H9 (cell line): ENCODE measurements at regions not wholly inside any gene's neighbourhood (a gene's known extent, or its start where the extent isn't known, plus 50 kb on each side); places are given as distances from the start of the nearest gene placed in this dataset.
"Not testable (repeated sequence)": the region's sequence is repeated elsewhere in the genome, so short reads cannot be mapped to it uniquely, and the experiment has no call there.

ENCODE experiments used
- DNase-seq: peaks from one replicate; pipeline ENCODE4 v3.0.0-alpha.2; 2017
- H2AFZ ChIP-seq: one replicate; pipeline ENCODE4 v1.6.1; 2013; ENCODE audit warnings: mild to moderate bottlenecking, low read length, control low read depth, moderate library complexity
- H2AK5ac ChIP-seq: 2 replicates; pipeline ENCODE4 v1.6.1; 2013; ENCODE audit warnings: low read length, control low read depth, mixed read lengths; ENCODE audit not compliant: insufficient read length
- H2BK120ac ChIP-seq: one replicate; pipeline ENCODE4 v1.6.1; 2013; ENCODE audit warnings: low read depth, mild to moderate bottlenecking, low read length, control low read depth, inconsistent platforms; ENCODE audit not compliant: poor library complexity, severe bottlenecking
- H2BK12ac ChIP-seq: 2 replicates; pipeline ENCODE4 v1.6.1; 2013; ENCODE audit warnings: low read length, control low read depth, mixed read lengths, low read depth; ENCODE audit not compliant: insufficient read length
- H2BK15ac ChIP-seq: 2 replicates; pipeline ENCODE4 v1.6.1; 2013; ENCODE audit warnings: low read depth, low read length, control low read depth
- H2BK20ac ChIP-seq: one replicate; pipeline ENCODE4 v1.6.1; 2013; ENCODE audit warnings: low read depth, mild to moderate bottlenecking, low read length, control low read depth, inconsistent platforms; ENCODE audit not compliant: poor library complexity, severe bottlenecking
- H2BK5ac ChIP-seq: 2 replicates; pipeline ENCODE4 v1.6.1; 2013; ENCODE audit warnings: low read length, control low read depth, mixed read lengths; ENCODE audit not compliant: insufficient read length
- H3K14ac ChIP-seq: 2 replicates; pipeline ENCODE4 v1.6.1; 2013; ENCODE audit warnings: low read length, control low read depth; ENCODE audit not compliant: insufficient read depth
- H3K18ac ChIP-seq: 2 replicates; pipeline ENCODE4 v1.6.1; 2013; ENCODE audit warnings: low read depth, mild to moderate bottlenecking, mixed read lengths, low read length, control low read depth; ENCODE audit not compliant: insufficient read length
- H3K23ac ChIP-seq: 2 replicates; pipeline ENCODE4 v1.6.1; 2013; ENCODE audit warnings: low read length, control low read depth, mixed read lengths, low read depth; ENCODE audit not compliant: insufficient read length
- H3K23me2 ChIP-seq: 2 replicates; pipeline ENCODE4 v1.6.1; 2013; ENCODE audit warnings: low read depth, mild to moderate bottlenecking, mixed read lengths, low read length, control low read depth; ENCODE audit not compliant: insufficient read length, poor library complexity, severe bottlenecking
- H3K27ac ChIP-seq: 2 replicates; pipeline ENCODE4 v1.5.1; 2013; ENCODE audit warnings: low read length, control low read depth, mixed read lengths, low read depth; ENCODE audit not compliant: insufficient read length
- H3K27me3 ChIP-seq: 2 replicates; pipeline ENCODE4 v1.6.1; 2013; ENCODE audit warnings: low read length, control low read depth, inconsistent platforms; ENCODE audit not compliant: insufficient read depth
- H3K4ac ChIP-seq: 2 replicates; pipeline ENCODE4 v1.6.1; 2013; ENCODE audit warnings: low read depth, mild to moderate bottlenecking, control low read depth, inconsistent platforms, low read length, moderate library complexity
- H3K4me1 ChIP-seq: 2 replicates; pipeline ENCODE4 v1.6.1; 2013; ENCODE audit warnings: low read length, control low read depth, inconsistent platforms; ENCODE audit not compliant: insufficient read depth
- H3K4me2 ChIP-seq: 2 replicates; pipeline ENCODE4 v1.6.1; 2013; ENCODE audit warnings: low read length, control low read depth, mixed read lengths; ENCODE audit not compliant: insufficient read length, insufficient read depth
- H3K56ac ChIP-seq: 2 replicates; pipeline ENCODE4 v1.6.1; 2013; ENCODE audit warnings: low read depth, mild to moderate bottlenecking, mixed read lengths, low read length, control low read depth; ENCODE audit not compliant: insufficient read length
- H3K79me1 ChIP-seq: 2 replicates; pipeline ENCODE4 v1.6.1; 2013; ENCODE audit warnings: low read depth, mild to moderate bottlenecking, moderate library complexity, low read length, control low read depth, inconsistent platforms; ENCODE audit not compliant: insufficient read depth, poor library complexity, severe bottlenecking
- H3K79me2 ChIP-seq: 2 replicates; pipeline ENCODE4 v1.6.1; 2013; ENCODE audit warnings: low read length, control low read depth, inconsistent platforms; ENCODE audit not compliant: insufficient read depth
- H3K9ac ChIP-seq: 2 replicates; pipeline ENCODE4 v1.6.1; 2013; ENCODE audit warnings: low read length, control low read depth, mixed read lengths; ENCODE audit not compliant: insufficient read length; ENCODE audit errors: extremely low read depth
- H3K9me3 ChIP-seq: one replicate; pipeline ENCODE4 v1.6.1; 2013; ENCODE audit warnings: low read depth, low read length, inconsistent platforms; ENCODE audit not compliant: control insufficient read depth
- H3T11ph ChIP-seq: one replicate; pipeline ENCODE4 v1.6.1; 2013; ENCODE audit warnings: mild to moderate bottlenecking, low read length, control low read depth, inconsistent platforms
- H4K20me1 ChIP-seq: one replicate; pipeline ENCODE4 v1.6.1; 2013; ENCODE audit not compliant: control insufficient read depth, insufficient read length, insufficient read depth
- H4K5ac ChIP-seq: 2 replicates; pipeline ENCODE4 v1.6.1; 2013; ENCODE audit warnings: low read depth, mild to moderate bottlenecking, mixed read lengths, low read length, control low read depth; ENCODE audit not compliant: insufficient read length
- H4K8ac ChIP-seq: replicated peaks from 2 replicates; pipeline ENCODE4 v1.6.1; 2013; ENCODE audit warnings: low read length, control low read depth, mixed read lengths, low read depth; ENCODE audit not compliant: insufficient read length
- H4K91ac ChIP-seq: 2 replicates; pipeline ENCODE4 v1.6.1; 2013; ENCODE audit warnings: low read depth, mild to moderate bottlenecking, moderate library complexity, mixed read lengths, low read length, control low read depth; ENCODE audit not compliant: insufficient read length
- H3K27ac Mint-ChIP-seq, 3 experiments: 2 replicates in 2 of 3; 3 replicates in 1 of 3; pipeline ENCODE4 v1.8.0; 2020 to 2021; ENCODE audit warnings: mixed read lengths in 3 of 3, mild to moderate bottlenecking in 1 of 3, moderate library complexity in 1 of 3
- H3K27me3 Mint-ChIP-seq: 2 replicates; pipeline ENCODE4 v1.8.0; 2021; ENCODE audit warnings: low read depth, mild to moderate bottlenecking, moderate library complexity, mixed read lengths
- H3K36me3 Mint-ChIP-seq, 3 experiments: 2 replicates in 2 of 3; 3 replicates in 1 of 3; pipeline ENCODE4 v1.8.0; 2020 to 2021; ENCODE audit warnings: low read depth in 3 of 3, mixed read lengths in 3 of 3; ENCODE audit not compliant: insufficient read depth in 1 of 3
- H3K4me1 Mint-ChIP-seq, 2 experiments: 2 replicates each; pipeline ENCODE4 v1.8.0; 2020; ENCODE audit warnings: mixed read lengths in 2 of 2
- H3K4me3 Mint-ChIP-seq, 2 experiments: 2 replicates in 1 of 2; 3 replicates in 1 of 2; pipeline ENCODE4 v1.8.0; 2020 to 2021; ENCODE audit warnings: mild to moderate bottlenecking in 2 of 2, mixed read lengths in 2 of 2, moderate library complexity in 1 of 2
- H3K9me3 Mint-ChIP-seq, 2 experiments: 2 replicates in 1 of 2; 3 replicates in 1 of 2; pipeline ENCODE4 v1.8.0; 2020; ENCODE audit warnings: mild to moderate bottlenecking in 2 of 2, mixed read lengths in 2 of 2, moderate library complexity in 1 of 2
- CTCF ChIP-seq: fragments of 200-600 bp; sonication (generic); conservative IDR thresholded peaks from 3 replicates; pipeline ENCODE4 v1.8.0; 2021; ENCODE audit warnings: antibody characterized with exemption, mild to moderate bottlenecking
- whole genome bisulfite sequencing: extraction: QIAGEN DNeasy Blood & Tissue Kit; methylation state at CpG from one replicate; pipeline ENCODE4 v1.1.7; 2013; ENCODE audit warnings: missing lambda C conversion rate, low lambda C conversion rate, mixed read lengths; ENCODE audit not compliant: insufficient read length; ENCODE audit errors: extremely low coverage; 5-methylcytosine and 5-hydroxymethylcytosine counted together

GRCh38 chr2:185984670-185985069 lies 246.1 kb downstream of the FSIP2 start:
- no peak overlapping the region for H3K9ac ChIP-seq
- no peak overlapping the region for H2BK15ac ChIP-seq
- no peaks in the 10 kb centered on the region for H3K27me3 Mint-ChIP-seq
- H3K9me3 Mint-ChIP-seq = no peaks in the 10 kb centered on the region
- H3K23me2 ChIP-seq = no peaks in the 10 kb centered on the region
- no peaks in the 10 kb centered on the region for H3K27me3 ChIP-seq
- WGBS = no CpG with 5 or more reads among the region's 1 CpG
- H4K91ac ChIP-seq = no peak overlapping the region
- no peak overlapping the region for H2BK12ac ChIP-seq
- no peak for DNase-seq
- no peak overlapping the region for H2AFZ ChIP-seq
- no peak overlapping the region for H4K8ac ChIP-seq
- H3K4me1 Mint-ChIP-seq = no peaks in the 10 kb centered on the region
- no peak overlapping the region for H3K14ac ChIP-seq
- H2BK120ac ChIP-seq = no peak overlapping the region
- no peak overlapping the region for H3K27ac ChIP-seq
- H3K18ac ChIP-seq = no peak overlapping the region
- H4K20me1 ChIP-seq = no peaks in the 10 kb centered on the region
- no peak for TF ChIP-seq CTCF
- no peak overlapping the region for H2AK5ac ChIP-seq
- H3K9me3 ChIP-seq = no peaks in the 10 kb centered on the region
- no peaks in the 10 kb centered on the region for H3K79me2 ChIP-seq
- no peak overlapping the region for H3K23ac ChIP-seq
- H3K56ac ChIP-seq = no peak overlapping the region
- no peak overlapping the region for H3T11ph ChIP-seq
- no peaks in the 10 kb centered on the region for H3K79me1 ChIP-seq
- peaks cover 0 to 4% (median 0%) of the 10 kb centered on the region in 3 experiments; a peak in 1 of 7 replicates for H3K36me3 Mint-ChIP-seq
- H2BK20ac ChIP-seq = no peak overlapping the region
- no peak overlapping the region for H4K5ac ChIP-seq
- H3K4me1 ChIP-seq = no peaks in the 10 kb centered on the region; the same call in 1 of the 2 replicates
- H3K27ac Mint-ChIP-seq = no peak overlapping the region
- no peak overlapping the region for H3K4ac ChIP-seq
- H2BK5ac ChIP-seq = no peak overlapping the region
- no peak overlapping the region for H3K4me2 ChIP-seq
- no peak overlapping the region for H3K4me3 Mint-ChIP-seq

- not testable (repeated sequence) for H3K36me3 Mint-ChIP-seq, H3K14ac ChIP-seq, H3K79me1 ChIP-seq, H4K91ac ChIP-seq, H2AK5ac ChIP-seq, H3K4me1 Mint-ChIP-seq, DNase-seq, H3K4ac ChIP-seq, H3K56ac ChIP-seq, H3K23ac ChIP-seq, H4K8ac ChIP-seq, H3K27me3 ChIP-seq, H3K9me3 ChIP-seq, H2BK20ac ChIP-seq, H3K18ac ChIP-seq, H3K23me2 ChIP-seq, H3K4me2 ChIP-seq, H3K9me3 Mint-ChIP-seq, H3K4me3 Mint-ChIP-seq, H2BK5ac ChIP-seq, H4K5ac ChIP-seq, H3K4me1 ChIP-seq, H3K79me2 ChIP-seq, H2BK15ac ChIP-seq, H2BK12ac ChIP-seq, H3K9ac ChIP-seq, H3T11ph ChIP-seq, H2AFZ ChIP-seq, H2BK120ac ChIP-seq, H4K20me1 ChIP-seq, H3K27ac ChIP-seq, H3K27me3 Mint-ChIP-seq
- H3K27ac Mint-ChIP-seq = peak overlapping the region in 1 of 3 experiments; percentile 86; a peak in 1 of 7 replicates
- WGBS = no CpG with 5 or more reads among the region's 5 CpGs
Measured at GRCh38 chr2:185988907-185989306, 250.3 kb downstream of the FSIP2 start.
